Ovary (tissue), 3 donors: ENCODE measurements at regions not wholly inside any gene's neighbourhood (a gene's known extent, or its start where the extent isn't known, plus 50 kb on each side); places are given as distances from the start of the nearest gene placed in this dataset.

Experiments
- CTCF ChIP-seq, 3 donors: fragments of 450-650 bp in 2 of 3; fragments of 200-600 bp in 1 of 3; IDR thresholded peaks; one replicate each; pipeline versions ENCODE4 v1.5.1 to v1.8.0; 2016 to 2022; ENCODE audit warnings: antibody characterized with exemption in 3 of 3, mild to moderate bottlenecking in 1 of 3
- POLR2A ChIP-seq: fragments of 450-650 bp; IDR thresholded peaks from one replicate; pipeline ENCODE4 v1.6.1; 2017; ENCODE audit warnings: antibody characterized with exemption, mild to moderate bottlenecking, moderate library complexity
- donor health status: DM: no; HTN: no; CAD: no.

GRCh38 chr18:47381975-47382570, 130.6 kb upstream of the SKOR2 start:
- TF ChIP-seq CTCF (IDR thresholded peaks at IDR 0.05), result no peak
- TF ChIP-seq POLR2A, result no peak
